Activated B cell treated with CpG ODN at 0.5 μM for 24 hours (primary cell): ENCODE measurements at regions not wholly inside any gene's neighbourhood (a gene's known extent, or its start where the extent isn't known, plus 50 kb on each side); places are given as distances from the start of the nearest gene placed in this dataset.

Experiments used
- ATAC-seq: fragments of 200-7000 bp; cut with Tn5 transposase; one replicate; pipeline ENCODE4 v1.10.0; 2021; ENCODE audit warnings: low read depth, mild to moderate bottlenecking, moderate library complexity
- CTCF ChIA-PET: fragments of 350-600 bp; sonication (Branson Sonifier 250); formaldehyde crosslinking; loops from one replicate; lab custom pipeline; 2021; ENCODE audit warnings: antibody characterized with exemption; lab: Charles Lee
- POLR2A ChIA-PET: fragments of 350-600 bp; sonication (Branson Sonifier 250); formaldehyde crosslinking; loops from one replicate; lab custom pipeline; 2021; ENCODE audit warnings: antibody characterized with exemption; lab: Charles Lee
- DNase-seq: peaks from one replicate; pipeline ENCODE4 v3.0.0; 2022
- H3K27ac Mint-ChIP-seq: one replicate; pipeline ENCODE4 v1.8.0; 2020; ENCODE audit warnings: mixed read lengths
- H3K27me3 Mint-ChIP-seq: one replicate; pipeline ENCODE4 v1.8.0; 2021; ENCODE audit warnings: mixed read lengths
- H3K36me3 Mint-ChIP-seq: one replicate; pipeline ENCODE4 v1.8.0; 2021; ENCODE audit warnings: low read depth, mixed read lengths
- H3K4me1 Mint-ChIP-seq: one replicate; pipeline ENCODE4 v1.8.0; 2021; ENCODE audit warnings: mixed read lengths
- H3K4me3 Mint-ChIP-seq: one replicate; pipeline ENCODE4 v1.8.0; 2020; ENCODE audit warnings: mild to moderate bottlenecking, mixed read lengths
- H3K9me3 Mint-ChIP-seq: one replicate; pipeline ENCODE4 v1.8.0; 2020; ENCODE audit warnings: mixed read lengths
- CTCF ChIP-seq: fragments of 200-600 bp; IDR thresholded peaks from one replicate; pipeline ENCODE4 v1.8.0; 2022; ENCODE audit warnings: antibody characterized with exemption, mild to moderate bottlenecking
- intact Hi-C: fragments of 100-400 bp; cut with micrococcal nuclease; formaldehyde crosslinking; loops from one replicate; pipeline ENCODE4 v1.15.1; 2024

- H3K4me3 Mint-ChIP-seq = no peak overlapping the region
- no peak for TF ChIP-seq CTCF
- ChIA-PET POLR2A (no interaction called here), CTCF (no interaction called here)
- H3K9me3 Mint-ChIP-seq = no peaks in the 10 kb centered on the region
- ATAC-seq (no peak), DNase-seq (no peak)
- no peaks in the 10 kb centered on the region for H3K4me1 Mint-ChIP-seq
- intact Hi-C loops = no loop called here
- H3K27me3 Mint-ChIP-seq = no peaks in the 10 kb centered on the region
- H3K27ac Mint-ChIP-seq = no peak overlapping the region
- H3K36me3 Mint-ChIP-seq = no peaks in the 10 kb centered on the region
These were observed 79.3 kb upstream of the LSAMP start for GRCh38 chr3:116524453-116525210.

GRCh38 chr3:116552246-116552645 lies 107.0 kb upstream of the LSAMP start:
- POLR2A ChIA-PET = no interaction called here
- H3K4me1 Mint-ChIP-seq = no peaks in the 10 kb centered on the region

DNA sequence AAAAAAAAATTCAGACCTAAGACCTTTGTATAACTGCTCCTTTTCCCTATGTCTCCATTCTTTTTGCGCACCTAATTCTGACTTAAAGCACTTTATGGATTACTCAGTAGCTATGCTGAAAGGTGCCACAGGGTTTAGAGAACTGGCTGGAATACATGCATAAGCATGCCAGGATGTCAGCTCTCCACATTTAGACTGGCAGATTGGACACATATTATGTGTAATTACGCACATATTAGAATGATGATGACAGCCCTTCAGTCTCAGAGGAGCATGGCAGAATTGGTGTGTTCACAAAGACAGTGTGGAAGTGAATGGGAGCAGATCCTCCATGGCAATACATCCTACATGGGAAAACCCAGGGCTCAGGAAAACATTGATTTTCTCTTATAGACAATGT lies 108.1 kb upstream of the LSAMP start:
- Mint-ChIP-seq H3K36me3 (no peaks in the 10 kb centered on the region), H3K27ac (no peak overlapping the region), H3K4me1 (no peaks in the 10 kb centered on the region), H3K4me3 (no peak overlapping the region), H3K27me3 (no peaks in the 10 kb centered on the region), H3K9me3 (no peaks in the 10 kb centered on the region)
- no peak for ATAC-seq
- intact Hi-C loops = no loop called here
- DNase-seq = no peak
- no peak for TF ChIP-seq CTCF
- ChIA-PET CTCF (no interaction called here), POLR2A (no interaction called here)

More at GRCh38 chr3:116552246-116552645, 107.0 kb upstream of the LSAMP start:
- CTCF ChIA-PET = no interaction called here
- H3K4me3 Mint-ChIP-seq = no peak overlapping the region
- no peak for TF ChIP-seq CTCF
- no peaks in the 10 kb centered on the region for H3K27me3 Mint-ChIP-seq
- ATAC-seq = no peak
- no peaks in the 10 kb centered on the region for H3K36me3 Mint-ChIP-seq
- DNase-seq = no peak
- H3K27ac Mint-ChIP-seq = no peak overlapping the region
- no peaks in the 10 kb centered on the region for H3K9me3 Mint-ChIP-seq
- intact Hi-C loops = no loop called here

GRCh38 chr3:116561529-116561928 lies 116.2 kb upstream of the LSAMP start:
- no peak for TF ChIP-seq CTCF
- DNase-seq (no peak), ATAC-seq (no peak)
- Mint-ChIP-seq H3K9me3 (no peaks in the 10 kb centered on the region), H3K4me3 (no peak overlapping the region), H3K27ac (no peak overlapping the region), H3K27me3 (no peaks in the 10 kb centered on the region), H3K36me3 (no peaks in the 10 kb centered on the region), H3K4me1 (no peaks in the 10 kb centered on the region)
- intact Hi-C loops = no loop called here
- POLR2A ChIA-PET = no interaction called here
- CTCF ChIA-PET = no interaction called here

- no peak for DNase-seq
- ChIA-PET CTCF (no interaction called here), POLR2A (no interaction called here)
- Mint-ChIP-seq H3K27ac (no peak overlapping the region), H3K27me3 (no peaks in the 10 kb centered on the region), H3K9me3 (peaks cover 2% of the 10 kb centered on the region), H3K4me3 (no peak overlapping the region), H3K4me1 (no peaks in the 10 kb centered on the region), H3K36me3 (no peaks in the 10 kb centered on the region)
- ATAC-seq = no peak
- intact Hi-C loops = no loop called here
- TF ChIP-seq CTCF = no peak
These were observed 118.1 kb upstream of the LSAMP start for GRCh38 chr3:116563351-116563750.
